ENCODE measurements at regions not wholly inside any gene's neighbourhood (a gene's known extent, or its start where the extent isn't known, plus 50 kb on each side); places are given as distances from the start of the nearest gene placed in this dataset.
"Not testable (repeated sequence)": the region's sequence is repeated elsewhere in the genome, so short reads cannot be mapped to it uniquely, and the experiment has no call there.

DNA sequence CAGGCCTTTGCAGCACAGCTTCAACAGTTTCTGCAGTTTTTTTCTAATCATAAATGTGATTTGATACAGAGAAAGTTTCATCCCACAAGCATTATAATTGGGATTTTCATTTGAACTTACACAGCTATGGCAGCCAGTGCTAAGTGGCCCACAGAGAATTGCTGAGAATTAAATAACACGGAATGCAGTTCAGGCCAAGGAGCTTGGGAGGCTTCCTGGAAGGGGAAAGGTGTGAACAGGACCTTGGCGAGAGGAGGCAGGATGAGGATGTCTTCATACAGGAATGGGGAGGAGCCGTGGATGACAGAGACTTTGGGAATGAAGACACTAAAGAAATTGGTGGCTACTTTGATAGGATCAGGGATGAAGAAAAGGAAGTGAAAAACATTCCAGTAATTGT lies 95.3 kb downstream of the ZNF22 start:
- Mint-ChIP-seq H3K4me3 (no peak overlapping the region), H3K36me3 (ENCODE audit: low read depth) (no peaks in the 10 kb centered on the region), H3K4me1 (peaks cover 17% of the 10 kb centered on the region), H3K9me3 (no peaks in the 10 kb centered on the region), H3K27me3 (ENCODE audit: low read depth) (peaks cover 2% of the 10 kb centered on the region), H3K27ac (ENCODE audit: unreplicated experiment) (no peak overlapping the region)
- no peak for DNase-seq (ENCODE audit: low read depth, low spot score)
- TF ChIP-seq, protein P1, sequence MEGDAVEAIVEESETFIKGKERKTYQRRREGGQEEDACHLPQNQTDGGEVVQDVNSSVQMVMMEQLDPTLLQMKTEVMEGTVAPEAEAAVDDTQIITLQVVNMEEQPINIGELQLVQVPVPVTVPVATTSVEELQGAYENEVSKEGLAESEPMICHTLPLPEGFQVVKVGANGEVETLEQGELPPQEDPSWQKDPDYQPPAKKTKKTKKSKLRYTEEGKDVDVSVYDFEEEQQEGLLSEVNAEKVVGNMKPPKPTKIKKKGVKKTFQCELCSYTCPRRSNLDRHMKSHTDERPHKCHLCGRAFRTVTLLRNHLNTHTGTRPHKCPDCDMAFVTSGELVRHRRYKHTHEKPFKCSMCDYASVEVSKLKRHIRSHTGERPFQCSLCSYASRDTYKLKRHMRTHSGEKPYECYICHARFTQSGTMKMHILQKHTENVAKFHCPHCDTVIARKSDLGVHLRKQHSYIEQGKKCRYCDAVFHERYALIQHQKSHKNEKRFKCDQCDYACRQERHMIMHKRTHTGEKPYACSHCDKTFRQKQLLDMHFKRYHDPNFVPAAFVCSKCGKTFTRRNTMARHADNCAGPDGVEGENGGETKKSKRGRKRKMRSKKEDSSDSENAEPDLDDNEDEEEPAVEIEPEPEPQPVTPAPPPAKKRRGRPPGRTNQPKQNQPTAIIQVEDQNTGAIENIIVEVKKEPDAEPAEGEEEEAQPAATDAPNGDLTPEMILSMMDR (conservative IDR thresholded peaks at IDR 0.05), result no peak

DNA sequence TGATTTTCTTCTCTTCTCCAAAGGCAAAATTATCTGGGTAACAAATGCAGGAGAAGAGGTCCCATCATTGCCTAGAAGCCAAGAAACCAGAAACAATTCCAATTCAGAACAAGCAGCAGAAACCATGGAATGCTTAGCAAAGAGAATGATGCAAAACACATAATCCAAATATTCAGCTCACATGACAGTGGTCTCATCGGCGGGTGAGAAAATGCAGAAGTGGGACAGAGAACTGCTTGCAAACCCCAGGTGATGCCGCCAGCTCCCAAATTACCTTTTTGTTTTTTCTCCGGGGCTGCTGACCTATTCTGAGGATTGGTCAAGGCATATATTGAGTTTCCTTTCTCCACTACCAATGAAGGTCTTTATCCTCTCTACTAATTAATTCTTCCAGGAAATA lies 99.7 kb downstream of the ZNF22 start:
- TF ChIP-seq, protein P1 (conservative IDR thresholded peaks at IDR 0.05), result no peak
- H3K27me3 Mint-ChIP-seq (ENCODE audit: low read depth), result peaks cover 9% of the 10 kb centered on the region
- peaks cover 4% of the 10 kb centered on the region for H3K4me1 Mint-ChIP-seq
- H3K4me3 Mint-ChIP-seq, result no peak overlapping the region
- no peak for DNase-seq (ENCODE audit: low read depth, low spot score)
- no peak overlapping the region for H3K27ac Mint-ChIP-seq (ENCODE audit: unreplicated experiment)
- no peaks in the 10 kb centered on the region for H3K36me3 Mint-ChIP-seq (ENCODE audit: low read depth)
- H3K9me3 Mint-ChIP-seq, result no peaks in the 10 kb centered on the region

DNA sequence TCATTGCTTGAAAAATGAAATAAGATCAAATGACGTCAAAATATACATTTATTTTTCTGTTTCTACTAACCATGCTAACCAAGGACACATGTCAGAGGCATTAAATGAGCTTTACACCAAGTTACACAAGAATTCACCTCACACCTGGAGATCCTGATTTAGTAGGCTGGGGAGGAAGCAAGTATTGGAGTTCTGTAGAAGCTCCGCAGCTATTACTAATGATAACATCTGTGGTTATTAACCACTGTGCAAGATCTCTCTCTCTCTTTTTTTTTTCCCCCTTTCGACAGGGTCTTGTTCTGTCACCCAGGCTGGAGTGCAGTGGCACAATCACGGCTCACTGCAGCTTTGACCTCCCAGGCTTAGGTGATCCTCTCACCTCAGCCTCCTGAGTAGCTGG lies 104.0 kb downstream of the ZNF22 start:
- DNase-seq (ENCODE audit: low read depth, low spot score), result no peak
- no peak overlapping the region for H3K27ac Mint-ChIP-seq (ENCODE audit: unreplicated experiment)
- peaks cover 15% of the 10 kb centered on the region for H3K27me3 Mint-ChIP-seq (ENCODE audit: low read depth)
- no peak overlapping the region for H3K4me3 Mint-ChIP-seq
- H3K36me3 Mint-ChIP-seq (ENCODE audit: low read depth), result no peaks in the 10 kb centered on the region
- TF ChIP-seq, protein P1 (conservative IDR thresholded peaks at IDR 0.05), result no peak
- peaks cover 4% of the 10 kb centered on the region for H3K4me1 Mint-ChIP-seq
- no peaks in the 10 kb centered on the region for H3K9me3 Mint-ChIP-seq

DNA sequence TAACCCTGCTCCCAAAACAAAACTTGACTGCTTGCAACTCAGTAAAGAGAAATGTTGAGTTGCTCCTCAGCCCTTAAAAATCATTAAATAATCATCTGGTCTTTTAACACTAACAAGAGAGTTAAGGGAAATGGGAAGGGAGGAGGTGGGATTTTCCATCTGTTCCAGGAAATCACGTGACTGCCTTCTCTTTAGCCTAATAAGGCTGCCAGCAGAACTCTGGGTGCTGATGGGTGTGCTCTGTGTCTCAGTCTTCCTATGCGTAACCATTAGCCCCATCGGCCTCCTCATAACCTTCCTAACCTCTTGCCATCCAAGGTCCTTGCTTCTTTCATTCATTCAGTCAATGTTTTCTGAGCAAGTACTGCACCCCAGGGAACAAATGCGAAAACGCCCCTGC lies 104.6 kb downstream of the ZNF22 start:
- not testable (repeated sequence) for H3K4me3 Mint-ChIP-seq; H3K4me1 Mint-ChIP-seq; H3K9me3 Mint-ChIP-seq; DNase-seq (ENCODE audit: low read depth, low spot score); H3K36me3 Mint-ChIP-seq (ENCODE audit: low read depth); H3K27ac Mint-ChIP-seq (ENCODE audit: unreplicated experiment)
- H3K27me3 Mint-ChIP-seq (ENCODE audit: low read depth), result peaks cover 18% of the 10 kb centered on the region

DNA sequence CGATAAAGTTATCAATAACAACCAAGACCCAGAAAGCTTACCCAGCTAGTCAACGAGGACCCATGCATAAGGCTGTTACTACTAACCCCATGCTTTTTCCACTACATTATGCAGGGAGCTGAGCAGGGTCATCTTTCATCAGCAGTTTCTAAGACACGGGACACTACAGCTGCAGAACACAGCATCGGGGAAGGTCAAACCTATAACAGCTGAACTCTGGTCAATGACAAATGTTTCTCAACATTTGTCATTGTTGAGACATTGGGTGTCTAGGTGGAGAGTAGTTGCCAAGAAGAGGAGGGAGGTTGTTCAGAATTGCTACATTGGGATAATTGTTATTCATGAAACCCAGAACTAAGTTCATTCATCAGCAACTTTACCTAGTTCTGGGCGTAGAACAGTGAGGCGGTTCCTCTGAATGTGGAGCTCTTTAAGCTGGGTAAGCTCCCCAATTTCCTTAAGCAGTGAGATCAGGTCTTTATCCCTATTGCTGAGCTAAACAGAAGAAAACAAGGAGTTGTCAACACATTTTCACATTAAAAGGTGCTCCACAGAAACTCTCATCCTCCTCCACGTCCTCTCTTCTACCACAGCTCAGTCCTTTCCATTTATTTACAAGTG lies 105.6 kb downstream of the ZNF22 start:
- Mint-ChIP-seq H3K4me1 (no peaks in the 10 kb centered on the region), H3K27me3 (ENCODE audit: low read depth) (peaks cover 13% of the 10 kb centered on the region), H3K4me3 (no peak overlapping the region), H3K27ac (ENCODE audit: unreplicated experiment) (no peak overlapping the region), H3K36me3 (ENCODE audit: low read depth) (no peaks in the 10 kb centered on the region), H3K9me3 (no peaks in the 10 kb centered on the region)
- TF ChIP-seq, protein P1 (conservative IDR thresholded peaks at IDR 0.05), result no peak
- DNase-seq (ENCODE audit: low read depth, low spot score), result no peak

DNA sequence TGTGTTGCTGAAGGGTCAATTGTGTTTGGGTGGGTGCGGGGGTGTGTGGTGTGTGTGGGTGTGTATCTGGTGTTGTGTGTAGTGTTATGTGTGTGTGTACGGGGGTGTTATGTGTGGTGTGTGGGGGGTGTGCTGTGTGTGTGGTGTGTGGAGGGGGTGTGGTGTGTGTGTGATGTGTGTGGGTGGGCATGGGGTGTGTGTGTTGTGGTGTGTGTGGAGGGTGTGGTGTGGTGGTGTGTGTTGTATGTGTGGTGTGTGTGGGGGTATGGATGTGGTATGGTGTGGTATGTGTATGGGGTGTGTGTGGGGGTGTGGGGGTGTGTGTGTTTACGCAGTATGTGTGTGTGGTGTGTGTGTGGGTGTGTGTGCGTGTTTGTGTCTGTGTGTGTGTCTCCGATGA lies 110.8 kb downstream of the ZNF22 start:
- peaks cover 9% of the 10 kb centered on the region for H3K27me3 Mint-ChIP-seq (ENCODE audit: low read depth)
- TF ChIP-seq, protein P1 (conservative IDR thresholded peaks at IDR 0.05), result no peak
- no peaks in the 10 kb centered on the region for H3K36me3 Mint-ChIP-seq (ENCODE audit: low read depth)
- DNase-seq (ENCODE audit: low read depth, low spot score), result no peak
- H3K9me3 Mint-ChIP-seq, result no peaks in the 10 kb centered on the region
- H3K4me1 Mint-ChIP-seq, result no peaks in the 10 kb centered on the region
- H3K4me3 Mint-ChIP-seq, result no peak overlapping the region
- no peak overlapping the region for H3K27ac Mint-ChIP-seq (ENCODE audit: unreplicated experiment)

DNA sequence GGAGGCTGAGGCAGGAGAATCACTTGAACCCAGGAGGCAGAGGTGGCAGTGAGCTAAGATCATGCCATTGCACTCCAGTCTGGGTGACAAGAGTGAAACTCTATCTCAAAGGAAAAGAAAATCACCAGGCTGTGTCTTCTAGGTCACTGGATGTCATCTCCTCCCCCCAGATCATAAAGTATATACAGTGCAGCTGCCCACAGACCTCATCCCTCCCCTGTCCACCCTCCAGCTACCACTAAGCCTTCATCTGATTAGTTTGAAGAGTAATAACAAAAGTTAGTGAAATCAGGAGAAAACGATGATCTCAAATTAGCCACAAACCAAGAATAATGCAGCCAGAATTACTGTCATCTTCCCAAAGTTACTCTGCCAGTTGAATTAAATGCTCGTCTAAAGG lies 117.2 kb downstream of the ZNF22 start:
- not testable (repeated sequence) for H3K4me3 Mint-ChIP-seq; H3K4me1 Mint-ChIP-seq; H3K9me3 Mint-ChIP-seq; H3K36me3 Mint-ChIP-seq (ENCODE audit: low read depth); DNase-seq (ENCODE audit: low read depth, low spot score); H3K27ac Mint-ChIP-seq (ENCODE audit: unreplicated experiment); H3K27me3 Mint-ChIP-seq (ENCODE audit: low read depth)
